Endothelial cell of umbilical vein (primary cell): ENCODE measurements at regions not wholly inside any gene's neighbourhood (a gene's known extent, or its start where the extent isn't known, plus 50 kb on each side); places are given as distances from the start of the nearest gene placed in this dataset.

Experiments
- BruUV-seq: library from RNA; stranded (reverse); fragments of 400-500 nt; replicated peaks from 2 replicates; lab custom pipeline; 2021; lab: Mats Ljungman, UMichigan
- CTCF ChIA-PET: fragments of 300-600, 350-600 bp; sonication (Branson Sonifier 250); formaldehyde crosslinking; loops from one replicate; lab custom pipeline; 2021; ENCODE audit warnings: antibody characterized with exemption, inconsistent platforms; lab: Charles Lee
- POLR2A ChIA-PET: fragments of 300-600, 350-600 bp; sonication (Branson Sonifier 250); formaldehyde crosslinking; loops from one replicate; lab custom pipeline; 2021; ENCODE audit warnings: antibody characterized with exemption, inconsistent platforms; lab: Charles Lee
- DNase-seq: peaks from one replicate; pipeline ENCODE4 v3.0.0-alpha.2; 2011; ENCODE audit warnings: low read depth, low spot score
- FAIRE-seq: peaks from 2 replicates; lab custom pipeline; 2011; peaks lifted over from hg19 to GRCh38; lab: Jason Lieb, UNC
- H2AFZ ChIP-seq: 2 replicates; pipeline ENCODE4 v1.6.0; 2012; ENCODE audit warnings: low read depth, low read length, control low read depth, inconsistent platforms
- H3K27ac ChIP-seq: 2 replicates; pipeline ENCODE4 v1.5.1; 2011; ENCODE audit warnings: low read depth, mild to moderate bottlenecking, control low read depth, low read length, moderate library complexity; ENCODE audit not compliant: insufficient read depth
- H3K27me3 ChIP-seq, 2 experiments: 2 replicates each; pipeline versions ENCODE4 v1.6.0 to v1.6.1; 2011; ENCODE audit warnings: low read length in 2 of 2, mixed read lengths in 1 of 2; ENCODE audit not compliant: control insufficient read depth in 2 of 2, insufficient read depth in 2 of 2
- H3K36me3 ChIP-seq, 2 experiments: 2 replicates in 1 of 2; 3 replicates in 1 of 2; pipeline ENCODE4 v1.5.1; 2011; ENCODE audit warnings: low read length in 2 of 2, mild to moderate bottlenecking in 1 of 2, moderate library complexity in 1 of 2; ENCODE audit not compliant: control insufficient read depth in 2 of 2, insufficient read depth in 2 of 2; ENCODE audit errors: extremely low read depth in 1 of 2
- H3K4me1 ChIP-seq: 3 replicates; pipeline ENCODE4 v1.5.1; 2011; ENCODE audit warnings: mild to moderate bottlenecking, low read length; ENCODE audit not compliant: control insufficient read depth, insufficient read depth; ENCODE audit errors: extremely low read depth
- H3K4me2 ChIP-seq: 2 replicates; pipeline ENCODE4 v1.6.1; 2011; ENCODE audit warnings: low read length, control low read depth, mixed read lengths; ENCODE audit not compliant: insufficient read depth
- H3K4me3 ChIP-seq, 3 experiments: fragments of 200-600 bp in 1 of 3; sonication (generic), shearing (Covaris generic) in 1 of 3; replicated peaks in 1 of 3; 2 replicates each; pipeline ENCODE4 v1.5.1; 2011 to 2016; ENCODE audit warnings: control low read depth in 3 of 3, low read length in 3 of 3, mild to moderate bottlenecking in 2 of 3, inconsistent platforms in 1 of 3, low read depth in 1 of 3, moderate library complexity in 1 of 3; ENCODE audit not compliant: insufficient read depth in 1 of 3
- H3K79me2 ChIP-seq: 2 replicates; pipeline ENCODE4 v1.6.0; 2012; ENCODE audit warnings: low read length, inconsistent platforms; ENCODE audit not compliant: control insufficient read depth, insufficient read depth
- H3K9ac ChIP-seq: replicated peaks from 2 replicates; pipeline ENCODE3; 2011; ENCODE audit warnings: low read length, control low read depth; ENCODE audit not compliant: insufficient read depth; ENCODE audit errors: extremely low read depth
- H3K9me1 ChIP-seq: replicated peaks from 3 replicates; pipeline ENCODE4 v1.6.0; 2011; ENCODE audit warnings: mild to moderate bottlenecking, low read length; ENCODE audit not compliant: control insufficient read depth, insufficient read depth; ENCODE audit errors: extremely low read depth
- H3K9me3 ChIP-seq: replicated peaks from 2 replicates; pipeline ENCODE4 v1.5.1; 2012; ENCODE audit warnings: low read length, inconsistent platforms; ENCODE audit not compliant: control insufficient read depth, insufficient read depth
- H4K20me1 ChIP-seq: replicated peaks from 2 replicates; pipeline ENCODE3; 2011; ENCODE audit warnings: mild to moderate bottlenecking, low read length; ENCODE audit not compliant: control insufficient read depth, insufficient read depth; ENCODE audit errors: extremely low read depth
- CTCF ChIP-seq, 2 donors: IDR thresholded peaks; 1 replicate in 1 of 2; 2 replicates in 1 of 2; pipeline ENCODE4 v1.5.1; 2011; ENCODE audit warnings: low read length in 2 of 2, mild to moderate bottlenecking in 2 of 2, moderate library complexity in 2 of 2, control low read depth in 1 of 2, inconsistent platforms in 1 of 2, low read depth in 1 of 2; ENCODE audit not compliant: insufficient read depth in 1 of 2; ENCODE audit errors: extremely low read depth in 1 of 2
- EZH2 ChIP-seq: IDR thresholded peaks from 2 replicates; pipeline ENCODE4 v1.6.1; 2012; ENCODE audit warnings: borderline replicate concordance, low read depth, mild to moderate bottlenecking, moderate library complexity, low read length, inconsistent platforms; ENCODE audit not compliant: severe bottlenecking
- FOS ChIP-seq: IDR thresholded peaks from 2 replicates; pipeline ENCODE4 v1.6.1; 2011; ENCODE audit warnings: mild to moderate bottlenecking, low read length, moderate library complexity, borderline replicate concordance; ENCODE audit not compliant: insufficient read depth
- GATA2 ChIP-seq: IDR thresholded peaks from 2 replicates; pipeline ENCODE4 v1.7.0; 2011; ENCODE audit warnings: low read depth, mild to moderate bottlenecking, moderate library complexity, mixed read lengths, low read length; ENCODE audit not compliant: insufficient read length, insufficient read depth
- JUN ChIP-seq: IDR thresholded peaks from 2 replicates; pipeline ENCODE4 v1.6.1; 2011; ENCODE audit warnings: borderline replicate concordance, low read depth; ENCODE audit not compliant: insufficient read length, insufficient read depth
- MYC ChIP-seq: IDR thresholded peaks from one replicate; pipeline ENCODE4 v1.6.1; 2011; ENCODE audit warnings: mild to moderate bottlenecking, low read depth, low read length
- POLR2A ChIP-seq: IDR thresholded peaks from 2 replicates; pipeline ENCODE4 v1.6.1; 2012; ENCODE audit warnings: low read depth, mild to moderate bottlenecking, control low read depth, low read length
- POLR2AphosphoS5 ChIP-seq: IDR thresholded peaks from 2 replicates; pipeline ENCODE4 v1.6.1; 2012; ENCODE audit warnings: low read depth, mild to moderate bottlenecking, control low read depth, low read length, moderate library complexity; ENCODE audit not compliant: insufficient read depth
- dilution Hi-C: fragments of 300-500 bp; cut with MboI; formaldehyde crosslinking; loops from one replicate; pipeline ENCODE4 v1.15.0; 2019; ENCODE audit warnings: low sequenced_read_pairs; ENCODE audit not compliant: extremely low pct_ligation_motif_present
- intact Hi-C: fragments of 100-400 bp; cut with micrococcal nuclease; formaldehyde crosslinking; loops from one replicate; pipeline ENCODE4 v1.10.0; 2022
- TF ChIP-seq, protein P1 (sequence below): IDR thresholded peaks from 2 replicates; pipeline ENCODE4 v1.6.1; 2011; ENCODE audit not compliant: insufficient read depth, insufficient read length

- no TSS peak for BruUV-seq
- Histone ChIP-seq H3K4me3 (no peak overlapping the region), H3K9me3 (no peaks in the 10 kb centered on the region), H3K79me2 (no peaks in the 10 kb centered on the region), H3K27ac (no peak overlapping the region), H3K9me1 (no peaks in the 10 kb centered on the region), H3K4me1 (no peaks in the 10 kb centered on the region), H2AFZ (no peak overlapping the region), H3K9ac (no peak overlapping the region), H3K4me2 (no peak overlapping the region), H3K36me3 (no peaks in the 10 kb centered on the region), H4K20me1 (no peaks in the 10 kb centered on the region), H3K27me3 (no peaks in the 10 kb centered on the region)
- TF ChIP-seq, protein P1, sequence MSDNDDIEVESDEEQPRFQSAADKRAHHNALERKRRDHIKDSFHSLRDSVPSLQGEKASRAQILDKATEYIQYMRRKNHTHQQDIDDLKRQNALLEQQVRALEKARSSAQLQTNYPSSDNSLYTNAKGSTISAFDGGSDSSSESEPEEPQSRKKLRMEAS = no peak
- TF ChIP-seq MYC = no peak
- no peak for TF ChIP-seq FOS
- TF ChIP-seq POLR2AphosphoS5 = no peak
- TF ChIP-seq EZH2 = no peak
- TF ChIP-seq JUN = no peak
- TF ChIP-seq CTCF (IDR thresholded peaks at IDR 0.05; ENCODE audit: extremely low read depth in 1 of 2, insufficient read depth in 1 of 2, low read depth in 1 of 2, low read length in 2 of 2) = no peak
- TF ChIP-seq POLR2A = no peak
- TF ChIP-seq GATA2 = no peak
- DNase-seq (no peak), FAIRE-seq (no peak)
- POLR2A ChIA-PET = no interaction called here
- CTCF ChIA-PET = interaction anchor here (1.3 to 1.8 kb wide), 2 partner anchors 12 to 516 kb away, joined by 3 to 9 read pairs; no protein-coding TSS in a partner anchor
- intact Hi-C loops (no loop called here), dilution Hi-C loops (no loop called here)
These were observed 519.9 kb downstream of the HAO1 start for GRCh38 chr20:7420345-7420744.
